ENCODE measurements at regions not wholly inside any gene's neighbourhood (a gene's known extent, or its start where the extent isn't known, plus 50 kb on each side); places are given as distances from the start of the nearest gene placed in this dataset.

GRCh38 chr2:63679252-63679855 is 90.6 kb downstream of the MDH1 start:
- H3K9me2 ChIP-seq (ENCODE audit: low read depth, low read length), result no peaks in the 10 kb centered on the region
- no peak overlapping the region for H3K9ac ChIP-seq (ENCODE audit: low read length)
- no peaks in the 10 kb centered on the region for H3K4me1 ChIP-seq (ENCODE audit: insufficient read depth, low read length, severe bottlenecking)
- H3K27me3 ChIP-seq (ENCODE audit: insufficient read depth, low read length), result no peaks in the 10 kb centered on the region
- H2AFZ ChIP-seq (ENCODE audit: low read length), result no peak overlapping the region
- no peaks in the 10 kb centered on the region for H4K20me1 ChIP-seq (ENCODE audit: insufficient read depth, low read length)
- no peaks in the 10 kb centered on the region for H3K9me3 ChIP-seq (ENCODE audit: low read length)
- H3K4me2 ChIP-seq (ENCODE audit: low read length), result no peak overlapping the region
- TF ChIP-seq, protein P1, sequence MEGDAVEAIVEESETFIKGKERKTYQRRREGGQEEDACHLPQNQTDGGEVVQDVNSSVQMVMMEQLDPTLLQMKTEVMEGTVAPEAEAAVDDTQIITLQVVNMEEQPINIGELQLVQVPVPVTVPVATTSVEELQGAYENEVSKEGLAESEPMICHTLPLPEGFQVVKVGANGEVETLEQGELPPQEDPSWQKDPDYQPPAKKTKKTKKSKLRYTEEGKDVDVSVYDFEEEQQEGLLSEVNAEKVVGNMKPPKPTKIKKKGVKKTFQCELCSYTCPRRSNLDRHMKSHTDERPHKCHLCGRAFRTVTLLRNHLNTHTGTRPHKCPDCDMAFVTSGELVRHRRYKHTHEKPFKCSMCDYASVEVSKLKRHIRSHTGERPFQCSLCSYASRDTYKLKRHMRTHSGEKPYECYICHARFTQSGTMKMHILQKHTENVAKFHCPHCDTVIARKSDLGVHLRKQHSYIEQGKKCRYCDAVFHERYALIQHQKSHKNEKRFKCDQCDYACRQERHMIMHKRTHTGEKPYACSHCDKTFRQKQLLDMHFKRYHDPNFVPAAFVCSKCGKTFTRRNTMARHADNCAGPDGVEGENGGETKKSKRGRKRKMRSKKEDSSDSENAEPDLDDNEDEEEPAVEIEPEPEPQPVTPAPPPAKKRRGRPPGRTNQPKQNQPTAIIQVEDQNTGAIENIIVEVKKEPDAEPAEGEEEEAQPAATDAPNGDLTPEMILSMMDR (IDR thresholded peaks at IDR 0.05; ENCODE audit: low read length), result no peak
- H3K4me3 ChIP-seq (ENCODE audit: low read depth, low read length, poor library complexity, severe bottlenecking), result no peak overlapping the region
- no peaks in the 10 kb centered on the region for H3K36me3 ChIP-seq (ENCODE audit: insufficient read depth, low read length)
- no peak overlapping the region for H3K27ac ChIP-seq (ENCODE audit: low read depth, low read length, poor library complexity, severe bottlenecking)
- no peaks in the 10 kb centered on the region for H3K79me2 ChIP-seq (ENCODE audit: insufficient read depth, low read length)
- H3F3A ChIP-seq (ENCODE audit: insufficient read depth, low read length), result no peaks in the 10 kb centered on the region

- Histone ChIP-seq H4K20me1 (ENCODE audit: insufficient read depth, low read length) (no peaks in the 10 kb centered on the region), H3K27ac (ENCODE audit: low read depth, low read length, poor library complexity, severe bottlenecking) (no peak overlapping the region), H3K27me3 (ENCODE audit: insufficient read depth, low read length) (no peaks in the 10 kb centered on the region), H3K4me2 (ENCODE audit: low read length) (no peak overlapping the region), H3K4me3 (ENCODE audit: low read depth, low read length, poor library complexity, severe bottlenecking) (no peak overlapping the region), H3K9me3 (ENCODE audit: low read length) (no peaks in the 10 kb centered on the region), H3K79me2 (ENCODE audit: insufficient read depth, low read length) (no peaks in the 10 kb centered on the region), H3K9me2 (ENCODE audit: low read depth, low read length) (no peaks in the 10 kb centered on the region), H3K9ac (ENCODE audit: low read length) (no peak overlapping the region), H3K36me3 (ENCODE audit: insufficient read depth, low read length) (no peaks in the 10 kb centered on the region), H3K4me1 (ENCODE audit: insufficient read depth, low read length, severe bottlenecking) (no peaks in the 10 kb centered on the region), H3F3A (ENCODE audit: insufficient read depth, low read length) (no peaks in the 10 kb centered on the region), H2AFZ (ENCODE audit: low read length) (no peak overlapping the region)
- TF ChIP-seq EZH2 (IDR thresholded peaks at IDR 0.05; ENCODE audit: borderline replicate concordance, low read length), result no peak
- TF ChIP-seq, protein P1 (IDR thresholded peaks at IDR 0.05; ENCODE audit: low read length), result no peak
Observed at GRCh38 chr2:63680455-63680854, 91.7 kb downstream of the MDH1 start.

DNA sequence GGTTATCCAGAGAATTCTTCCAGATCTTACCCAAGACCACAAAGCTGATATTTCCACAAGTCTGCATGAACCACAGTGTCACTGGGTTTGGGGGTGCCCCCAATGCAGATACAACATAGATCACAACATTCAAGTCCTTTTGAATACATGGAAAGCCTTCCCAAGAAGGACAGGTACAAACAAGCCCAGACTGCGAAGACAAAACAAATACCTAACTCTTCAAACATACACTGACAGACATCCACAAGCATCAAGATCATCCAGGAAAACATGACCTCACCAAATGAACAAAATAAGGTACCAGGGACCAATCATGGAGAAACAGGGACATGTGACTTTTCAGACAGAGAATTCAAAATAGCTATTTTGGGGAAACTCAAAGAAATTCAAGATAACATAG is 93.1 kb downstream of the MDH1 start:
- Histone ChIP-seq H2AFZ (ENCODE audit: low read length) (no peak overlapping the region), H3K9me2 (ENCODE audit: low read depth, low read length) (no peaks in the 10 kb centered on the region), H3K79me2 (ENCODE audit: insufficient read depth, low read length) (no peaks in the 10 kb centered on the region), H4K20me1 (ENCODE audit: insufficient read depth, low read length) (no peaks in the 10 kb centered on the region), H3K4me2 (ENCODE audit: low read length) (no peak overlapping the region), H3K36me3 (ENCODE audit: insufficient read depth, low read length) (no peaks in the 10 kb centered on the region), H3K27me3 (ENCODE audit: insufficient read depth, low read length) (no peaks in the 10 kb centered on the region), H3K9me3 (ENCODE audit: low read length) (no peaks in the 10 kb centered on the region), H3K27ac (ENCODE audit: low read depth, low read length, poor library complexity, severe bottlenecking) (no peak overlapping the region), H3K4me1 (ENCODE audit: insufficient read depth, low read length, severe bottlenecking) (no peaks in the 10 kb centered on the region), H3F3A (ENCODE audit: insufficient read depth, low read length) (no peaks in the 10 kb centered on the region), H3K9ac (ENCODE audit: low read length) (no peak overlapping the region), H3K4me3 (ENCODE audit: low read depth, low read length, poor library complexity, severe bottlenecking) (no peak overlapping the region)
- TF ChIP-seq, protein P1 (IDR thresholded peaks at IDR 0.05; ENCODE audit: low read length), result no peak
- TF ChIP-seq EZH2 (IDR thresholded peaks at IDR 0.05; ENCODE audit: borderline replicate concordance, low read length), result no peak
